Uterus (tissue), 2 donors: ENCODE measurements at regions not wholly inside any gene's neighbourhood (a gene's known extent, or its start where the extent isn't known, plus 50 kb on each side); places are given as distances from the start of the nearest gene placed in this dataset.

Source experiments
- CTCF ChIP-seq, 4 experiments: fragments of 200-600 bp in 2 of 4; fragments of 450-650 bp in 2 of 4; sonication (generic) in 2 of 4; IDR thresholded peaks; one replicate each; pipeline ENCODE4 v1.5.1; 2016 to 2019; ENCODE audit warnings: antibody characterized with exemption in 4 of 4, mild to moderate bottlenecking in 2 of 4, moderate library complexity in 1 of 4
- POLR2A ChIP-seq, 2 donors: fragments of 450-650 bp; IDR thresholded peaks; one replicate each; pipeline ENCODE4 v1.6.1; 2016; ENCODE audit warnings: antibody characterized with exemption in 2 of 2, mild to moderate bottlenecking in 1 of 2, moderate library complexity in 1 of 2

- TF ChIP-seq CTCF (IDR thresholded peaks at IDR 0.05) (no peak), POLR2A (IDR thresholded peaks at IDR 0.05) (no peak)
Measured at GRCh38 chr5:12672141-12672540, 767.9 kb upstream of the CTNND2 start.
